ENCODE measurements at regions not wholly inside any gene's neighbourhood (a gene's known extent, or its start where the extent isn't known, plus 50 kb on each side); places are given as distances from the start of the nearest gene placed in this dataset.

GRCh38 chrY:19083006-19083405, 309.5 kb upstream of the HSFY2 start:
- Histone ChIP-seq H3K27me3 (ENCODE audit: insufficient read depth, poor library complexity, severe bottlenecking) (no peaks in the 10 kb centered on the region), H3K9me3 (ENCODE audit: severe bottlenecking) (no peaks in the 10 kb centered on the region), H3K4me1 (ENCODE audit: insufficient read depth, poor library complexity, severe bottlenecking) (no peaks in the 10 kb centered on the region), H3K27ac (ENCODE audit: poor library complexity, severe bottlenecking) (no peak overlapping the region), H3K4me3 (ENCODE audit: severe bottlenecking) (no peak overlapping the region), H3K36me3 (ENCODE audit: low read depth) (no peaks in the 10 kb centered on the region)
- TF ChIP-seq CTCF (IDR thresholded peaks at IDR 0.05; ENCODE audit: poor library complexity, severe bottlenecking) = no peak
- no peak for DNase-seq (ENCODE audit: low spot score)
- no peak for ATAC-seq (ENCODE audit: low read depth)

GRCh38 chrY:19077698-19078113, 304.2 kb upstream of the HSFY2 start:
- DNase-seq (ENCODE audit: low spot score) = no peak
- H3K9me3 ChIP-seq (ENCODE audit: severe bottlenecking) = no peaks in the 10 kb centered on the region
- TF ChIP-seq CTCF (IDR thresholded peaks at IDR 0.05; ENCODE audit: poor library complexity, severe bottlenecking) = no peak
- H3K4me3 ChIP-seq (ENCODE audit: severe bottlenecking) = no peak overlapping the region
- no peak overlapping the region for H3K27ac ChIP-seq (ENCODE audit: poor library complexity, severe bottlenecking)
- no peaks in the 10 kb centered on the region for H3K36me3 ChIP-seq (ENCODE audit: low read depth)
- H3K4me1 ChIP-seq (ENCODE audit: insufficient read depth, poor library complexity, severe bottlenecking) = peaks cover 3% of the 10 kb centered on the region
- ATAC-seq (ENCODE audit: low read depth) = no peak
- no peaks in the 10 kb centered on the region for H3K27me3 ChIP-seq (ENCODE audit: insufficient read depth, poor library complexity, severe bottlenecking)

- no peak for TF ChIP-seq CTCF (IDR thresholded peaks at IDR 0.05; ENCODE audit: poor library complexity, severe bottlenecking)
- Histone ChIP-seq H3K36me3 (ENCODE audit: low read depth) (no peaks in the 10 kb centered on the region), H3K27me3 (ENCODE audit: insufficient read depth, poor library complexity, severe bottlenecking) (no peaks in the 10 kb centered on the region), H3K27ac (ENCODE audit: poor library complexity, severe bottlenecking) (peak overlapping the region; percentile 70), H3K9me3 (ENCODE audit: severe bottlenecking) (no peaks in the 10 kb centered on the region), H3K4me3 (ENCODE audit: severe bottlenecking) (peak overlapping the region; percentile 49), H3K4me1 (ENCODE audit: insufficient read depth, poor library complexity, severe bottlenecking) (peaks cover 3% of the 10 kb centered on the region)
- no peak for DNase-seq (ENCODE audit: low spot score)
- ATAC-seq (ENCODE audit: low read depth) = peak; percentile 32
These were observed 303.5 kb upstream of the HSFY2 start for GRCh38 chrY:19076846-19077697.

GRCh38 chrY:19075471-19076253, 302.1 kb upstream of the HSFY2 start:
- peak overlapping the region; percentile 70 for H3K27ac ChIP-seq (ENCODE audit: poor library complexity, severe bottlenecking)
- DNase-seq (ENCODE audit: low spot score) = peak; percentile 90
- peaks cover 3% of the 10 kb centered on the region for H3K4me1 ChIP-seq (ENCODE audit: insufficient read depth, poor library complexity, severe bottlenecking)
- no peaks in the 10 kb centered on the region for H3K9me3 ChIP-seq (ENCODE audit: severe bottlenecking)
- no peaks in the 10 kb centered on the region for H3K27me3 ChIP-seq (ENCODE audit: insufficient read depth, poor library complexity, severe bottlenecking)
- H3K4me3 ChIP-seq (ENCODE audit: severe bottlenecking) = peak overlapping the region; percentile 49
- peak; percentile 93 for ATAC-seq (ENCODE audit: low read depth)
- TF ChIP-seq CTCF (IDR thresholded peaks at IDR 0.05; ENCODE audit: poor library complexity, severe bottlenecking) = no peak
- H3K36me3 ChIP-seq (ENCODE audit: low read depth) = no peaks in the 10 kb centered on the region
